Inflammatory macrophage treated with lipopolysaccharide for 1 hour (primary cell): ENCODE measurements at regions not wholly inside any gene's neighbourhood (a gene's known extent, or its start where the extent isn't known, plus 50 kb on each side); places are given as distances from the start of the nearest gene placed in this dataset.

Source experiments
- DNase-seq, 2 donors: peaks; one replicate each; pipeline ENCODE4 v3.0.0-alpha.2; 2020 to 2022

DNA sequence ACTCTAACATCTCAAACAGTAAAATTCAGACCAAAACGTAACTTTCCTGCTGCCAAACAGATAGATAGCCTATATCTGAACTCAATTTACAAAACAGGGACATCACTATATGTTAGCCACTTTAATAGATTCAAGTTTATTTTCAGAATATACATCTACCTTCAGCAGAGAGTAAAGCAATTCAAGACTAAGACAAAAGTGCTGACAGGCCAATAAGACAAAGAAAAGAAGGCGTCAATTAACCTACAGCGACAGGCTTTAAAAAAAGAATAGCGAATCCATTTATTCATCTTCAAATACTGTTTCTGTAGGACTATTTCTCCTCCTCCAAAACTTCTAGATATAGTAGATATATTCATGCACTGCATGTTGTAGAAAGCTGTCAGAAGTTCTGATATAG is 333.0 kb downstream of the GRB14 start:
- DNase-seq: no peak

DNA sequence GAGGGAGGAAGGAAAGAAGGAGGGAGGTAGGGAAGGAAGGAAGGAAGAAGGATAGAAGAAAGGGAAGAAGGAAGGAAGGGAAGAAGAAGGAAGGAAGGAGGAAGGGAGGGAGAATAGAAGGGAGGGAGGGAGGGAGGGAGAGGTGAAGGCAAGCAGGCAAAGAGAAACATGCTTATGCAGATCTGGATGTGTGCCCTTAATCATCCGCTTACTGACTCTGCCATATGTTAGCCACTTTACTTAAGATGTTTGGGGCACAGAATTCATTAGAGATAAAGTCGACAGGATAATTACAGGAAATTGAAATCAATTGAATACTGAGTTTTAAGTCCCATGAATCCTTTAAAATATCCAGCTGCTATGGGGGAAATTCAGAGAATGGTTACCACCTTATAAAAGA is 334.2 kb downstream of the GRB14 start:
- no peak for DNase-seq

- no peak for DNase-seq
These were observed 335.7 kb downstream of the GRB14 start for GRCh38 chr2:164285576-164285975.

DNA sequence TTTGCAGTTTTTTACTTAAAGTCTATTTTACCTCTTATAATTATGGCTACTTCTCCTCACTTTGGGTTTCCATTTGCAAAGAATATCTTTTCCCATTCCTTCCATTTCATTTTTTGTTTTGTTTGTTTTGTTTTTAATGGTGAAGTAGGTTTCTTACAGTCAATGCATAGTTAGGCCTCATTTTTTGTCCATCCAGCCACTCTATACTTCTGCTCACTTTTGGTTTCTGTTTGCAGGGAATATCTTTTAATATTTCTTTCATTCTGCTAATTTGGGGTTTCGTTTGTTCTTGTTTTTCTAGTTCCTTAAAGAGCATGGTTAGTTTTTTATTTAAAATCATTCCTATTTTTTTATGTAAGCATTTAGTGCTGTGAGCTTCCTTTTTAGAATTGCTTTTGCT is 339.4 kb downstream of the GRB14 start:
- no peak for DNase-seq

DNA sequence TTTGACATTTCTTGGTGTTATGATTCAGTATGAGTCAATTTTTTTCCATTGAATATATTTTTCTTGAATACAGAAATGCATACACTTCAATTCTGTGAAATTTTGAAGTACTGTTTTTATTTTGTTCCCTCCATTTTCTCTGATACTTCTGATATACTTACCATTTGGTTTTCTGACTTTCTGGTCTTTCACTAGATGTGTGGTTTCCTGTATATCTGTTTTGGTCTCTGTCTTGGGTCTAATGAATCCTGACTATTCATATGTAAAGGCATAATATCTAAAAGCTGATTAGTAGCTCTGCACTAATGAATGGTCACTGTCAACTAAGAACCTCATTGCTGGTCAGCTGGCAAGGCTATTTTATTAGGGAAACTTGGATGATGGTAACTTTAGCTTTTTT is 345.6 kb downstream of the GRB14 start:
- no peak for DNase-seq

DNA sequence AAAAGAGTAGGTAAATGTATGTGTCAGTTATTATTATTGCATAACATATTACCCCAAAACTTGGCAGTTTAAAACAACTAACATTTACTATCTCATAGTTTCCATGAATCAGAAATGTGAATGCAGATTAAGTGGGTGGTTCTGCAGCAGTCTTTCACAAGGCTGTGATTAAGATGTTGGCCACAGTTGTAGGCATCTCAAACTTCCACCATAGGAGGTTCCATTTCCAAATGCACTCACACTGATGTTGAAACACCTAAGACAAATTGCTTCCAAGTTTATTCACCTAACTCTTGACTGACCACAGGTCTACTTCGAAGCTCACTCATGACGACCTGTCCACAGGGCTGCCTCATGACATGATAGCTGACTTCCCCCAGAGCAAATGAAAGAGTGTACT is 360.8 kb downstream of the GRB14 start:
- DNase-seq: no peak

GRCh38 chr2:164257742-164258141 is 363.5 kb downstream of the GRB14 start:
- DNase-seq: no peak

- DNase-seq: no peak
These were observed 368.6 kb downstream of the GRB14 start for GRCh38 chr2:164252568-164253287.

DNA sequence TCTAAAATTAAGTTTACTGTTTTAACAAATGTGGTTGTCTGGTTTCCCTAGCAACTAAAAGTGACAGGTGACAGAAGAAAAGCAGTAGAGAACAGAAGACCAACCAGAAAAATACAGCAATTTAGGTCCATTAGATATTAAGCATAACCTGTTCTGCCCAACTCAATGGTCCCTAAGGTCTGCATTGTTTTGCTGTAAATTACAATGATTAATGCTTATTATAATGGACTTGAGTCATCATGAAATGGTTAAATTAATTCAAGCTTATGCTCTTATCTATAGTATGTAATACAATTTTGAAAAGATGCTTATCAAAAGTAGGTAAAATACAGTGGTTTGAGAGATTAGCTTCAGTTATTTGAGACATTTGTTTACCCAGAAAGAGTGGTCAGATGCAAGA is 378.0 kb downstream of the GRB14 start:
- DNase-seq: no peak

- no peak for DNase-seq
These were observed 378.9 kb downstream of the GRB14 start for GRCh38 chr2:164242409-164242808.

- DNase-seq: no peak
These were observed 387.2 kb downstream of the GRB14 start for GRCh38 chr2:164234074-164234473.

DNA sequence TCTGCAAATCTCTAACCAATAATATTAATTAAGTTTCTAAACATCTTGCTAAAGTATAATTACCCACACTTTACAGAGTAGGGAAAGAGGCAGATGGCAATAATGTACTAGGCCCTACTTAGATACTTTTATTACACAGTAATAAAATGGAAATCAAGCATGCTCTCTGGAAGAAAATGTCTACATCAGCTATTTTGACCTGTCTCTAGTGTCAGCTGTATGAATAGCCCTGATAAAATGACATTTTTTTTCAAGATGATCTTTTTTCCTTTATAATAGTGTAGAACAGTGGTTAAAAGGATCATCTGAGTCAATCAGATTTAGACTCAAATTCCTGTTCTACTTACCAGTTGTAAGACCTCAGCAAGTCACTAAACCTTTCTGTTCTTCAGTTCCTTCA is 397.3 kb downstream of the GRB14 start:
- no peak for DNase-seq

DNA sequence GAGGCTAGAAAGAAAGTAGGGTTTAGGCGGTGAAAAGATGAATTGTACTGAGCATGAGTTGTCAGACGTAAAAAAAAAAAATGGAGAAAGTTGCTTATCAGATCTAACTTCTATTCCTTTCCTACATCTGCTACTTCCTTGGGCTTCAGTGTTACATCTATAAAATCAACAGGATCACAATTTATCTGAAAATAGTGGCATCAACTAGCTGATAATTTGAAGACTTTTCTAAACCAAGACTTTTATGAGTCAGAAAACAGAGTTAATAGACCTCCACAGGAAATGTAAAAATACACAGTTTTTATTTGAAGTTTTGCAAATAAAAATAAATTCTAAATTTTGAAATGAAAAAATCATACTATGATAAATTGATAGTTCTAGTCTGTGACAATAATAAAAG is 399.8 kb downstream of the GRB14 start:
- DNase-seq: no peak

DNA sequence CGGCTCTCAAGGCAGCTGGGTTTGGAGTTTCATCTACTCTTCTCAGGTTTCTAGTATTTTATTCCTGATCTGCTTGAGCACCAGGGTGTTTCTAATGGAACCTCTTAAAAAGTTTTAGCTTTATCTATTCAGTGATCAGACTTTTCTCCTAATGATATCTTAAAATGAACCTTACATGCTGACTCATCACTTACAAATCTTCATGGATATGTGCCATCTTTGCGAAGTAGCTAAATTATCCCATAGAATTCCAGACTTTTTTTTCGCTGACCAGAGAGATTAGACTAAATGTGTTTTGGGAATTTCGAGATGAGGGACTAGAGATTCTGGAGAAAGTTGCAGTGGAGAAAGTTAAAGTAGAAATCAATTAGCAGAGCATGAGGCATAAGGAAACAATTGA is 401.0 kb downstream of the GRB14 start:
- no peak for DNase-seq

GRCh38 chr2:164213916-164214315 is 407.4 kb downstream of the GRB14 start:
- no peak for DNase-seq

DNA sequence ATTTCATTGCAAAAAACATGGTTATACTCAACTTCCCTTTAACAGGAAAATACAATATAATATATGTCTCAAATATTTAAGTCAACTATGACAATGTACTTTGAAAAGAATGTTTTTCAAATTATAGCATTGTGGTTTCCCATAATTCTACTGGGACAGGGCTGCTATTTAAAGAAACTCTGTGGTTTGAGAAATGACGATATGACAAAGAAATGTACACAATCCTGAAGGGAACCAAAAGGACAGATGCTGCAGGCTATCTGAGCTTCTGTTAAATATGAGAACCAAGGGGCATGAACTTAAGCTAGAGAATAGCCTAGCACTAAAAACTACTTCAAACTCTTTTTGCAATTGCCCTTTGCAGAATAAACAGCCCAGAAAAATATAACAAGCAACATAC is 415.9 kb downstream of the GRB14 start:
- DNase-seq: no peak

- no peak for DNase-seq
These were observed 418.2 kb downstream of the GRB14 start for GRCh38 chr2:164203131-164203530.

GRCh38 chr2:164198256-164198655 is 423.0 kb downstream of the GRB14 start:
- DNase-seq: no peak

- no peak for DNase-seq
These were observed 430.6 kb downstream of the GRB14 start for GRCh38 chr2:164190700-164191099.

GRCh38 chr2:164189851-164190250 is 431.4 kb downstream of the GRB14 start:
- DNase-seq: no peak

- DNase-seq: no peak
These were observed 434.2 kb downstream of the GRB14 start for GRCh38 chr2:164187121-164187520.

- DNase-seq: no peak
These were observed 434.7 kb downstream of the GRB14 start for GRCh38 chr2:164186591-164186990.

- no peak for DNase-seq
These were observed 439.1 kb downstream of the GRB14 start for GRCh38 chr2:164182116-164182627.

DNA sequence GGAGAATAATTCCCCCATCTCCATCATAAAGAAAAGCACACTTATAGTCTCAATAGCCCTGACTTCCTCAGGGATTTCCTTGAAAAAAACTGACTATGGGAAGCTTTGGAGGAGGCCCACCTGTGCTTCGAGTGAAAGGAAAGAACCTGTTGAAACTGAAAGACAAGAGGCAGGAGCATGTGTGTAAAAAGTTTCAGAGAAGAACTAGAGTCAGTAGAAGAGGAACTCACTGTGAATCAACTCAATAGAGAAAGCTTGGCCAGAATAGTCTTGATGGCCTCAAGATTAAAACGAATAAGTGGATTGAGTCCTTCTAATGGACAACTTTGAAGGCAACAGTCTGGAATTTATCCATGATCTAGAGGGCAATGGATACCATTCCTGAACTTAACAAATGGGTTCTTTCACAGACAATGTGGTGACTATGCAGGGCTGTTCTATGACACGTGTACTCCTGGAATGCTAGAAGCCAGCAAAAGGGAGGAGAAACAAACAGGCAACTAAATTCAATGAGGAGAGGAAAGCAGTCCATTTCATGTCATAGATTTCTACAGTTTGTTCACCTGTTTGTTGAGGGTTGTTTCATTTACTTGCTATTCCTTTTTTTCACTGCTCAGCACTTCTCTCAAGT is 442.3 kb downstream of the GRB14 start:
- no peak for DNase-seq

GRCh38 chr2:164164602-164165001 is 428.8 kb upstream of the FIGN start:
- DNase-seq: no peak
